BE2C (cell line): ENCODE measurements at regions not wholly inside any gene's neighbourhood (a gene's known extent, or its start where the extent isn't known, plus 50 kb on each side); places are given as distances from the start of the nearest gene placed in this dataset.

ENCODE experiments used
- DNase-seq: peaks from one replicate; pipeline ENCODE4 v3.0.0-alpha.2; 2020
- H3K27me3 ChIP-seq: fragments of 250-450 bp; sonication (Bioruptor Pico); 2 replicates; pipeline ENCODE4 v1.5.1; 2020; ENCODE audit warnings: mild to moderate bottlenecking
- H3K36me3 ChIP-seq: fragments of 250-450 bp; sonication (Bioruptor Pico); 2 replicates; pipeline ENCODE4 v1.5.1; 2020; ENCODE audit warnings: mild to moderate bottlenecking
- H3K4me1 ChIP-seq: fragments of 250-450 bp; sonication (Bioruptor Pico); 2 replicates; pipeline ENCODE4 v1.5.1; 2020
- H3K4me3 ChIP-seq: 2 replicates; pipeline ENCODE4 v1.5.1; 2011; ENCODE audit warnings: low read depth, low read length
- H3K9me3 ChIP-seq: fragments of 250-450 bp; sonication (Bioruptor Pico); 2 replicates; pipeline ENCODE4 v1.5.1; 2020
- TF ChIP-seq, protein P1 (sequence below): IDR thresholded peaks from 2 replicates; pipeline ENCODE4 v1.5.1; 2012; ENCODE audit warnings: mild to moderate bottlenecking, low read depth, low read length

DNA sequence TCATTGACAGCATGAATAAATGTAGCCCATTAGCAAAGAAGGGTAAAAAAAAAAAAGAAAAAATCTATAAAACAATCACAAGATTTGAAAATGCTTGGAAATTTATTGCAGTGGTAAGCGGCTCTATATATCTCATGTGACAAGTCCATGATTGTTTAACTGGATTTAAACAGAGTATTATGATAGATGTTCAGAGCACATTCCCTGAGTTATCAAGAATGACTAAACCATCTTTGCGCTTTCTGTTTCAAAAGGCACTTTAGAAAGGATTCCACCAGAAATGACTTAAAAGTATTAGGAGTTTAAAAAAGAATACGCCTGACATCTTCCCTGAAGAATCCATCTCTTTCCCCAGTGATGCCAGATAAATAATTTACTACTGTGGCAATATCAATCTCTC, 409.5 kb upstream of the UBE2E3 start:
- TF ChIP-seq, protein P1, sequence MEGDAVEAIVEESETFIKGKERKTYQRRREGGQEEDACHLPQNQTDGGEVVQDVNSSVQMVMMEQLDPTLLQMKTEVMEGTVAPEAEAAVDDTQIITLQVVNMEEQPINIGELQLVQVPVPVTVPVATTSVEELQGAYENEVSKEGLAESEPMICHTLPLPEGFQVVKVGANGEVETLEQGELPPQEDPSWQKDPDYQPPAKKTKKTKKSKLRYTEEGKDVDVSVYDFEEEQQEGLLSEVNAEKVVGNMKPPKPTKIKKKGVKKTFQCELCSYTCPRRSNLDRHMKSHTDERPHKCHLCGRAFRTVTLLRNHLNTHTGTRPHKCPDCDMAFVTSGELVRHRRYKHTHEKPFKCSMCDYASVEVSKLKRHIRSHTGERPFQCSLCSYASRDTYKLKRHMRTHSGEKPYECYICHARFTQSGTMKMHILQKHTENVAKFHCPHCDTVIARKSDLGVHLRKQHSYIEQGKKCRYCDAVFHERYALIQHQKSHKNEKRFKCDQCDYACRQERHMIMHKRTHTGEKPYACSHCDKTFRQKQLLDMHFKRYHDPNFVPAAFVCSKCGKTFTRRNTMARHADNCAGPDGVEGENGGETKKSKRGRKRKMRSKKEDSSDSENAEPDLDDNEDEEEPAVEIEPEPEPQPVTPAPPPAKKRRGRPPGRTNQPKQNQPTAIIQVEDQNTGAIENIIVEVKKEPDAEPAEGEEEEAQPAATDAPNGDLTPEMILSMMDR: no peak
- no peak overlapping the region for H3K4me3 ChIP-seq
- no peaks in the 10 kb centered on the region for H3K36me3 ChIP-seq
- DNase-seq: no peak
- H3K27me3 ChIP-seq: no peaks in the 10 kb centered on the region
- H3K4me1 ChIP-seq: no peaks in the 10 kb centered on the region
- no peaks in the 10 kb centered on the region for H3K9me3 ChIP-seq

GRCh38 chr2:180564051-180564450, 416.4 kb upstream of the UBE2E3 start:
- H3K27me3 ChIP-seq: no peaks in the 10 kb centered on the region
- H3K36me3 ChIP-seq: no peaks in the 10 kb centered on the region
- no peaks in the 10 kb centered on the region for H3K9me3 ChIP-seq
- H3K4me3 ChIP-seq: no peak overlapping the region
- H3K4me1 ChIP-seq: no peaks in the 10 kb centered on the region
- no peak for DNase-seq
- TF ChIP-seq, protein P1: no peak

GRCh38 chr2:180562378-180562777, 418.0 kb upstream of the UBE2E3 start:
- H3K27me3 ChIP-seq: no peaks in the 10 kb centered on the region
- H3K9me3 ChIP-seq: no peaks in the 10 kb centered on the region
- no peak overlapping the region for H3K4me3 ChIP-seq
- no peaks in the 10 kb centered on the region for H3K36me3 ChIP-seq
- TF ChIP-seq, protein P1: no peak
- DNase-seq: no peak
- H3K4me1 ChIP-seq: no peaks in the 10 kb centered on the region

- H3K36me3 ChIP-seq: no peaks in the 10 kb centered on the region
- no peak overlapping the region for H3K4me3 ChIP-seq
- H3K27me3 ChIP-seq: no peaks in the 10 kb centered on the region
- H3K4me1 ChIP-seq: no peaks in the 10 kb centered on the region
- H3K9me3 ChIP-seq: no peaks in the 10 kb centered on the region
- no peak for DNase-seq
- TF ChIP-seq, protein P1: no peak
Observed at GRCh38 chr2:180559771-180560170, 420.6 kb upstream of the UBE2E3 start.

- TF ChIP-seq, protein P1: no peak
Observed at GRCh38 chr2:180559038-180559437, 421.4 kb upstream of the UBE2E3 start.

GRCh38 chr2:180555391-180555965, 424.9 kb upstream of the UBE2E3 start:
- TF ChIP-seq, protein P1: no peak
- no peaks in the 10 kb centered on the region for H3K4me1 ChIP-seq
- DNase-seq: no peak

More at GRCh38 chr2:180559038-180559437, 421.4 kb upstream of the UBE2E3 start:
- Histone ChIP-seq H3K4me3 (no peak overlapping the region), H3K4me1 (no peaks in the 10 kb centered on the region), H3K27me3 (no peaks in the 10 kb centered on the region), H3K9me3 (no peaks in the 10 kb centered on the region), H3K36me3 (no peaks in the 10 kb centered on the region)
- DNase-seq: no peak

More at GRCh38 chr2:180555391-180555965, 424.9 kb upstream of the UBE2E3 start:
- H3K9me3 ChIP-seq: no peaks in the 10 kb centered on the region
- H3K27me3 ChIP-seq: no peaks in the 10 kb centered on the region
- no peaks in the 10 kb centered on the region for H3K36me3 ChIP-seq
- no peak overlapping the region for H3K4me3 ChIP-seq
